Amniotic stem cell (primary cell): ENCODE measurements at regions not wholly inside any gene's neighbourhood (a gene's known extent, or its start where the extent isn't known, plus 50 kb on each side); places are given as distances from the start of the nearest gene placed in this dataset.
"Not testable (repeated sequence)": the region's sequence is repeated elsewhere in the genome, so short reads cannot be mapped to it uniquely, and the experiment has no call there.

Source experiments
- DNase-seq: peaks from one replicate; lab custom pipeline; 2025; lab: John Stamatoyannopoulos, UW

DNA sequence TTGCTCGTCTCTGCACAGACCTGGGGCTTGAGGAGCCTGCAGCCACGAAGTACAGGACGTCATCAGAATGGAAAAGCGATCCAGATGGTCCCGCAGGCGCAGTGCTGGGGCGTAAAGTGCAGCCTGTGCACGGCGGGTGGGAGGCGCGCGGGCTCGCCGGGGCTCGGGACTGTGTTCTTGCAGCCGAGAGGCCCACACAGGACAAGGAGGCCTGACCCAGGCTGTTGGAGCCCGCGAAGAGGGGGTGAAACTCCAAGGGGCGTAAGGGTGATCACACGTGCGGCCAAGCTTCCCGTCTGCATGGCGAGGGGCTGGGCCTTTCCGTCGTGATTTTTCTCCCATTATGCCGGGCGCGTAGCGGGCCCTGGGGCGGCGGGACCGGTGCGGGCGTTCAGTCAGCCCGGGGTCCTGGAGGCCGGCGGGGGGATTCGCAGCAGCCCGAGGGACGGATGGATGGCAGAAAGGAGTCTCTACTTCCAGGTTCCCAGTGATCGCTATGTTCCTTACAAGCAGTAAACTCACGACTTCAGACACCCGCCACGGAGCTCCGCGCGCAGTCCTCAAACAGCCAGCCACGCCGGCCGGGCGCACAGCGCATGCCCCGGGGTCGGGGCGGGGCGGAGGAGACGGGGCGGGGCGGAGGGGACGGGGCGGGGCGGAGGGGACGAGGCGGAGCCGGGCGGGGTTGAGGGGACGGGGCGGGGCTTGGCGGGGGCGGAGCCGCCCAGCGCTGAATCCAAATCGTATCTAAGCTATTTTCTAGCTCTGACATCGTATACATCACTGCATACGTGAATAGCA is 141.0 kb upstream of the KCNJ18 start:
- DNase-seq: peak; percentile 67

DNA sequence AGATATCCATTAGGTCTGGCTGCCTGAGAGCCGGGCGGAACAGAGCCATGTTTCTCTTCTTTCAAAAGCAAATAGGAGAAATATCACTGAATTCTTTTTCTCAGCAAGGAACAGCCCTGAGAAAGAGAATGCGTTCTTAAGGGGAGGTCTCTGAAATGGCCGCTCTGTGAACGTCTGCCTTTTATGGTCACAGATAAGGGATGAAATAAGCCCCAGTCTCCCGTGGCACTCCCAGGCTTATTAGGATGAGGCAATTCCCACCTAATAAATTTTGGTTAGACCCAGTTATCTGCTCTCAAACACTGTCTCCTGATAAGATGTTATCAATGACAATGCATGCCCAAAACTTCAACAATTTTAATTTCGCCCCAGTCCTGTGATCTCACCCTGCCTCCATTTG is 133.4 kb upstream of the KCNJ18 start:
- DNase-seq: not testable (repeated sequence)

DNA sequence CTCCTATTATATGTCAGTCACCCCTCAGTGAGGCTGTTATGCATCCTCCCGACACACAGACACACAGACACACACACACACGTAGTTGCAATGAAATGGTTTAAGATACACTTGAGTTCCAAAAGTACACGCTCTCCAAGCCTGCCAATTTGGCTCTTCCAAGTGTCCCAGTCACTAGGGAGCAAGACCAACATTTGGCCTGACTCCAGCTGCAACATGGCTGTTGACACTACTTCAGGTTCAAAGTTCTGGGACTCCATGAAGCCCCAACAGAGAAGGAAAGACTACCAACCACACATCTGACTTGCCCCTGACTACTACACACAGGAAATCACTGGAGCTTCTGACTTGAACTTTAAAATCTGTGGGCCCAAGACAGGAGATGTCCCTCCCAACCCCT is 128.1 kb upstream of the KCNJ18 start:
- DNase-seq: no peak

DNA sequence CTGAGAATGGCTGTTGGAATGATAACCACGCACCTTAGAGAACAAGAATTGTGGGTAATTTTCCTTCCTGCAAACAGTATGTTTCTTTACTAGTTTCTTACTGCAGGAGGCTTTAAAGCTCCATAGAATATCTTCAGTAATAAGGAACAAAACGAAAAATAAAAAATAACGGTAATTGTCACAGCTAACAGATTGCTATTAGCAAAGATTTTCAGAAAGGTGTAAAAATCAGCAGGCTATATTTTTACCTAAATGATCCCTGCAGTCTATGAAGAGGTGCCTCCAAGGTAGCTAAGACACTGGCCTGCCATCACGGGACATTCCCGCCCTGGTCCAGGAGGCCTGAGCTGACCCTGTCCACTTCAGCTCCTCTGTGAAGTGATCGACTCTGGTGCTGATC is 127.6 kb upstream of the KCNJ18 start:
- DNase-seq: not testable (repeated sequence)

DNA sequence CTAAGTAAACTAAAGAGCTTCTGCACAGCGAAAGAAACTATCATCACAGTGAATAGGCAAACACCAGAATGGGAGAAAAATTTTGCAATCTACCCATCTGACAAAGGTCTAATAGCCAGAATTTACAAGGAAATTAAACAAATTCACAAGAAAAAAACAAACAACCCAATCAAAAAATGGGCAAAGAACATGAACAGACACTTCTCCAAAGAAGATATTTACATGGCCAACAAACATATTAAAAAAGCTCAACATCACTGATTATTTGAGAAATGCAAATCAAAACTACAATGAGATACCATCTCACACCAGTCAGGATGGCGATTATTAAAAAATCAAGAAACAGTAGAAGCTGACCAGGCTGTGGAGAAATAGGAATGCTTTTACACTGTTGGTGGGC is 121.9 kb upstream of the KCNJ18 start:
- DNase-seq: not testable (repeated sequence)

DNA sequence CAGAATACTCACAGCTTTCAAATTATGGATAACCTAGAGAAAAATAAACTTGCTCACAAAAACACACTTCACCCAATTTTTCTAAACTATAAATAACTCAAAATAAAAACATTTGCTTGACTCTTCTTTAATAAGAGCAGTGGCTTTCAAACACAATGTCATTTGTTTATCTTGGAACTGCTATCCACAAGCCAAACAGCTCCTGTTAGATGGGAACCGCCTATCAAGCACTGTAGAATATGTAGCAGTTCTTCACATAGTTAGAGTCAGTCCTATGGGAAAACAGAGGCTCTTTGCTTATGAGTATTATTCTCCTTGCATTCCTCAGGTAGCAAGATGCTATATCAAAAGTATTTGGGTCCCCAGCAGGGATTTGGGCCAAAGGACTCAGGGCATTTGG is 120.2 kb upstream of the KCNJ18 start:
- DNase-seq: not testable (repeated sequence)

DNA sequence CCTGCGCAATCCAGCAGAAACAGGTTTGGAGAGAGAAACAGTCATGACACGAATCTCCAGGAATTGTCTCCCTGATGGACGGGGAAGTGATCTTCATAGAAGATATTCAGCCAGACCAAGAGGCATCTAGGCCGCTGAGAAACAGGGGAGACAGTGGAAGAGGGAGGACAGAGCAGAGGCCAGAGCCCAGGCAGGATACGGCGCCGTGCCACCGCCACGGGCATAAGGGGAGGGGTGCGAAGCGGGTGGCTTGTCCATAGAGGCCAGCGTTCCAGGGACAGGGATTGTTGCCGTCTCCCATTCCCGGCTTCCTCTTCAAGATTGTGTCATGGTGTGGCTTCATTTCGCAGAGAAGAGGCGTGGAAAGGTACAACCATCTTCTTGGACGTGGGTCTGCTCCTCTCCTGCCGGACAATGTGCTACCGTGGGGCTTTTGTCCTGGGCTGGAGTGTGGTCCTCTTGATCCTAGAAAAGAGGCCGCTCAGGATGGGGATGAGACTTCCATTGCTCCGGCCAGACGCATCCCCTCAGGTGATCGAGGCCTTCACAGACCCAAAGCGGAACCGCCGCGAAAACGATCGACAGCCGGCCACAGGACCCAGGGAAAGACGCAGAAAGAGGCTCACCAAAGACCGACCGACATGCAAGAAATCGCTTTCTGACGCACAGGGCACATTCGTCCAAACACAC is 118.9 kb upstream of the KCNJ18 start:
- not testable (repeated sequence) for DNase-seq

DNA sequence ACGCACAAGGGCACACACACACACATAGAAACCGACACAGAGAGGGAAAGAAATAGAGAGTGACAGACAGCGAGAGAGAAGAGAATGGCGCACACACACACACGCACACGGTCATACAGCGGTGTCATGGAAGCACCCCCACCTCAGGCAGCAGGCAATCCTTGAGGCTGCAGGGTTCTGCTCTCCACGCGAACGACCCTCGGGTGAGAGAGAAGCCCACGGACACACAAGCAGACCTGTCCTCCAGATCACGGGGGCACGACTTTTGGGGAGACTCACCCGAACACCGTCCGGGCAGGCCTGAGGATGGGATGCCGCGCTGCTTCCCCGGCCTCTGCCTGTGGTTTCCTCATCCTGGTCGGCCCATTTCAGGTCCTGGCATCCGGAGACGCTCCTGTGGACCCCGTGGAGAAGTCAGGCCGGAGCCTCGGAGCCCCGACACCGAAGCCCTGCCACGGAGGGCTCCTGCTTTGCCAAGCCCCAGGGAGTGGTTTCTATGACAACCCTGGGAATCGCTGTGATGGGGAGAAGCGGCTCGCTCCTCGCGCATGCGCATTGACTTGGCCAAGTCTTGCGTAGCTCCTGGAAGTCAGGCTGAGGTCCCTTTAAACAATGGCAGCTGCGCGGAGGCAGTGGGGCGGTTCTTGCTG is 118.2 kb upstream of the KCNJ18 start:
- no peak for DNase-seq

DNA sequence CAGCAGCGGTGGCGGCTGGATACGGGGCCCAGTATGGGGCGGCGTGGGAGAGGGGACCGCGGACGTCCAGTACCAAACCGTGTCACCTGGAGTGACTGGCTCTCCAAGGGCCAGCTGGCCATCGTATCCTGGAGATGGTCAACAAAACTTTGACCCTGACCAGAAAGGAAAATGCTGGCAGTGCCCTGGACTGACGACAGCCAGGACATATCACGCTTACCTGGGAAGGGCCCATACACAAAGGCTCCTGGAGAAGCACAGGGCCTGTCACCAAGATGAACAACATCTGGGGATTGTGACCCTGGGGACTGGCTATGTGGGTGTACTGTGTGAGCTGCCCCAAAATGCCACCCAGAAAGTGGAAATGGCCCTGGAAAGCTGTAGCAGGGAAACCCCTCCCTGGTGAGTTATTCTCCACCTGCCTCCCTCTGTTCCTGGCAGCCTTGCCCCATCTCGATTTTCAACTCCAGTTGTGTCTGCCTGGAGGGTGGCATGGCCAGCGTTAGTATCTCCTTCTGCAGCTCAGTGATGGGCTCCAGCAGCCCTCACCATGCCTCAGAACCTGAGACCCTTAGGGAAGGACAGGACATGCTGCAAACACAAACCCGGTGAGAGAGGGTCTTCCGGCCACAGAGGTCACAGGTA is 117.6 kb upstream of the KCNJ18 start:
- DNase-seq: not testable (repeated sequence)

DNA sequence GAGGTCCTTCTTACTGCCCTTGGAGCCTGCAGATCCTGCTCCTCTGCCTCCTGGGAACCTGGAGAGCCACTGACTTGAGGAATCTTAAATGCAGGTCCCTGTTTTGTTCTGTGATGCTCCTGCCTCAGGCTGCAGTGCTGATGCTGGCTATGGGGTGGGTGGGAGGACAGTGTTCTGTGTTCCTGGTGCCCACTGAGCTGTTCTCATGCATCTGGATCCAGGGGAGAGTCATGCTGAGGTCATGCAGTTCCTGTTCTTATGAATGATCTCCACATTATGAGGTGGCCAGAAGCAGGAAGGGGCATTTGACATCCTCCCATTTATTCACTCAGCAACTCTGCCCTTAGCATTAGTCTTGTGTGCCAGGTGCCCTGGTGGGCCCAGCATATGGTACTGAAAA is 113.5 kb upstream of the KCNJ18 start:
- not testable (repeated sequence) for DNase-seq

DNA sequence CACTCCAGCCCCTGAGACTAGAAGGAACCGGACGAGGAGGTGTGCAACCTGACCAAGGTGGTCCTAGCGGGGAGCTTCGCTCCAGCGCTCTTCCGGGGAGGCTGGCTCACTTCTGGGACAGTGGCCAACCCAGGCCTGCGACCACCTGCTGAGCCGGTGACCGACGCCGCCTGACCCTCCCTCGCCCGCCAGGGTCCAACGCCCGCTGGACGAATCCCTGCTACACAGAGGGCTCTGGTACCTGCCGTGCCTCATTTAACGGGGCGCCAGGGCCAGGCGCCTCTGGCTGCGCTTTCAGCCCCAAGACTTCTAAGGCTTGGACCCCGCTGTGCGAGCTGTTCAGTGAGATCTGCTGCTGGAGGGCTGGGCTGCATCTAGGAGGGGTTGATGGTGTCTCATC is 99.5 kb upstream of the KCNJ18 start:
- no peak for DNase-seq

DNA sequence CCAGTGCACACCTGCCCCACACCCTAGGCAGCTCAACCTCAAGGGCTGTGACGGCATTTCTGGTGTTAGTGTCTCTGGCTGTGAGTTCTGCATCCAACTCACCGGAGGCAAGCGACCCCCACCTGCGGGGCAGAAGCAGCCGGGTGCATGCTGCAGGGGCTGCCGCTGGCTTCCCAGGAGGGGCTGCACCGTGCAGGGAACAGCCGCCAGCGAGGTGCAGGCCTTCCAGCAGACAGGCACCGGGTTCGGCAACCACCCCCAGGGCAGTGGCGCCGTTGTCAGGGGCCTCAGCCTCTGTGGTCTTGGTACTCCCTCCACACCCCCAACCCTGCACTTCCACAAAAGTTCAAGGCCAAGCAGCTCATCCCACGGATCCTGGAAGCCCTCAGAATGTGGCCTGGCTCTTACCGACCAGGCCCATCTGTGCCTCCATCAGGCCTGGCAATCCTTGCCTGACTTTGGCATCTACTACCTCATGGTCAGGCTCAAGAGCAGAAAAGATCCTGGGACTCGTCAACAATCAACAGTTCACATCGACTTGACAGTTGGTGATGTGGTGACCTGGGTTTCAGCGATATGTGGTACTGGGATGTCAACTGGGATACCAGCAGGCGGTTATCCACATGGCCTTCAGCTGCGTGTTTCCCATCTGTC is 98.7 kb upstream of the KCNJ18 start:
- not testable (repeated sequence) for DNase-seq

DNA sequence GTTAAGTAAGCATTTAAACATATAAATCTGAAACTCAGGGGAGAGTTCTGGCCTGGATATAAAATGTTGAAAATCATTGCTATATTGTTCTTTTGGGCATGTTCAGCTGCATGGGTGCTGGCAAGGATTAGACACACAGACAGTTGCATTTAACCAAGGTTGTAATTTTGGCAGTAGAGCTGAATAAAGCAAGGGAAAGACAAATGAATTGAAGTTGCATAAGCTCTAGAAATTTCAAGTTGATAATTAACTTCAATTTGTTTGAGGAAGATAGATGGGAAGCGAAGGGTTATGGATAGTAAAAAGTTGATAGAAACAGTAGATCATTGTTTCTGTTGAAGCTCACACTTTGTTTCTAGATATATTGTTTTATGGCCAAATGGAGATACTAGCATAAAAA is 97.2 kb upstream of the KCNJ18 start:
- no peak for DNase-seq

DNA sequence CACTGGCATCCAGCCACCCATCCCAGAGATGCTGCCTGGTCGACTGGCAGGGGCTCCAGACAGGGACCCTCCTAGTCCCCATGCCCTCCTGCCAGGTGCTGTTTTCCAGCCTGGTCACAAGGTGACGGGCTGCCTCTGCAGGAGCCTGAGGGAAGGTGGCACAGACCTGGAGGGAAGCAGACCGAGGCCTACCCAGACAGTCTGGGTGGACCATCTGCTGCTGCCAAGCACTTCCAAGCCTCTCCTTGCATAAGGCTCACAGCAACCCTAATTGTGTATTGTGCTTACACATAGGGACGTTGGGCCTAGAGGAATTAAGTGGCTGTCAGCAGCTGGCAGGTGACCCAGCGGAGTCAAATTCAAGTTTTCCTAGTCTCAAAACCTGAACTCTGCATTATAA is 90.1 kb upstream of the KCNJ18 start:
- DNase-seq: no peak

DNA sequence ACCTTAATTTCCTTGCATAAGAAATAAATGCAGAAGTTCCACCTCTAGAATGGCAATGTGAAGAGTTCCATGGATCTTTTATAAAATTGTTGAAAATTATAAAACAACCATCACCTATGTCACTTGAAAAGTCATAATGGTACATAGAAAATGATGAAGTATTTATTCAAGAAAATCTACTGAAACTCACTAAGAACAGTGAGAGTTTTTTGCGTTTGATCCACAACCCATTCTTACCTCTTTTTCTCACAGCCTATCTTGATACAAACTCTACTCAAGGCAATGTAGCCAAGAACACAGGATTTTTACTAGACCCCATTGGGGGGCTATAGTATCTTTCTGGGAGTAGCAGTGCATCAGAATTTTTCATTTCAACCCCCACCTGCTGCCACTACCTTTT is 89.0 kb upstream of the KCNJ18 start:
- DNase-seq: not testable (repeated sequence)

DNA sequence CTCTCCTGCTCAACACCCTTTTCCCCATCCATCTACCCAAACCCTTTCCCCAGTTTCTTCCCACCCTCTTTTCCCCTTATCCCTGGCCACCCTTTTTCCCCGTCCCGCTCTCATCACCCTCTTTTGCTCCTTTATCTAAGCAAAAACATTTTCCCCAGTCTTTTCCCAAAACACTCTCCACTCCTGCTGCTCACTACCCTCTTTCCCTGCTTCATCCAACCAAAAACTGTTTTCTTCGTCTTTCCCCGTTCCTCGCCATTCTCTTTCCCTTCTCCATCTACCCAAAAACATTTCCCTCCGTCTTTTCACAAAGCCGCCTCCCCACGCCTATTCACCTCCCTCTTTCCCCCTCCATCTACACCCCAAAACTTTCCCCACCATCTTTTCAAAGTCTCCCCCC is 80.9 kb upstream of the KCNJ18 start:
- DNase-seq: not testable (repeated sequence)

DNA sequence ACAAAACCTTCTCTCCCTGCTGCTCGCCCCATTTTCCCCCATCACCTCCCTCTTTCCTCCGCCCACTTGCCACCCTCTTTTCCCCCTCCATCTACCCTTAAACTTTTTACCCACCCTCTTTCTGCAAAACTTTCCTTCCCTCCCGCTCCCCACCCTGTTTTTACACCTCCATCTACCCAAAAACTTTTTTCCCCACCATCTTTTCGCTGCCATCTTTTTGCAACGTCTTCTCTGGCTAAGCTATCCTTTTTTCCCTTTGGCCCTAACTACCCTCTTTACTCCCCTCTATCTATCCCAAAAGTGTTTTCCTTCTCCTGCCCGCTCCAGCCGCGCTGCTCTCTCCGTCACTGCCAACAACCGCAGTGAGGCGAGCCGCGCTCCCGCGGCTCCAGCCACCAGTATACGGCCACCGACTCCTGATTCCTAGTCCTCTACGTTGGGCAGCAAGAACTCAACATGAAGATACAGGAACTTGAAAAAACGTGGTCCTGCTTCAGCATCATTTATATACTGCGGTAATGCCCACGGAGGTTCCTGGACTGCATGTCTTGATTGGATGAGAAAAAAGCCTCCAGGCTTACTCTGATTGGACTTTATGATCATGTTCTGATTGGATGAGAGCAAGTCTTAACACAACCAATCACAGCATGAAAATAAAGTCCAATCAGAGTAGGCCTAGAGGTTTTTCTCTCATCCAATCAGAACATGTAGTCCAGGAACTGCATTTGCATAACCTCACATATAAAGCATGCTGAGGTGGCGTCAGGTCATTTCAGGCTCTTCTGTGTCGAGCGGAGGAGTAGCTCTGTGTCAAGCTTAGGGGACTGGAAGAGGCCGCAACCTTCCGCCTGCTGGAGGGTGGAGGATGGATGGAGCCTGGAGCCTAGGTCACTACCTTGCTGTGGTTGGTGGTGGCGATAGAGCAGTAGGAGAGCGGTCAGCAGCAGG is 79.9 kb upstream of the KCNJ18 start:
- not testable (repeated sequence) for DNase-seq

DNA sequence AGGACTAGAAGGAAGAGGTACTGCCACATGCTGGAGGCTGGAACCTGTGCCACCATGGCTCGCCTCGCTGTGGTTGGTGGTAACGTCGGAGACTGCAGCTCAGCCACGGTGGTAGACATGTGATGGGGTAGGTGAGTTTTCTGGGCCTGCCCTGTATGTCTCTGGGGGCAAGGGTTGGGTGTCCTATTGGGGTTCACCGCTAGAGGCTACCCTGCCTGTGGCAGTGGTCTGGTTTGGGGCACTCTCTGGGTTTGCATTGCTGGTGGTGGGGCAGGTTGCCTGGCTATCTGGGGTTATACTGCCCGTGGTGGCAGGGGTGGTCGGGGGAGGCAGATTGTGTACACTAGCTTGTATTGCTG is 79.3 kb upstream of the KCNJ18 start:
- DNase-seq: no peak

DNA sequence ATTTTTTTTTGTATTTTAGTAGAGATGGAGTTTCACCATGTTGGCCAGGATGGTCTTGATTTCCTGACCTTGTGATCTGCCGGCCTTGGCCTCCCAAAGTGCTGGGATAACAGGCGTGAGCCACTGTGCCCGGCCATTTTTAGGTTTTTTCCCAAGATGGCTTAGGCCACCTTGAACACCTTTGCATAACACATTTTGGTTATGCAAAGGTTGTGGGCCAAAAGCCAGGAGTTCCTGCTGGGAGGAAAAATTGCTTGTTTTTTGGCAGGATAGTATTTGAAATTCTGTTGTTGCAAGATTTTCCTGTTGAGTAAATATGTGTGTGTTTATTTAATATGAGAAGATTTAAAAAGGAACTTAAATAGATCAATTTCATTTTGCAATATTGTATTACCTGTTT is 65.3 kb upstream of the KCNJ18 start:
- not testable (repeated sequence) for DNase-seq
